ENCODE measurements at regions not wholly inside any gene's neighbourhood (a gene's known extent, or its start where the extent isn't known, plus 50 kb on each side); places are given as distances from the start of the nearest gene placed in this dataset.

DNA sequence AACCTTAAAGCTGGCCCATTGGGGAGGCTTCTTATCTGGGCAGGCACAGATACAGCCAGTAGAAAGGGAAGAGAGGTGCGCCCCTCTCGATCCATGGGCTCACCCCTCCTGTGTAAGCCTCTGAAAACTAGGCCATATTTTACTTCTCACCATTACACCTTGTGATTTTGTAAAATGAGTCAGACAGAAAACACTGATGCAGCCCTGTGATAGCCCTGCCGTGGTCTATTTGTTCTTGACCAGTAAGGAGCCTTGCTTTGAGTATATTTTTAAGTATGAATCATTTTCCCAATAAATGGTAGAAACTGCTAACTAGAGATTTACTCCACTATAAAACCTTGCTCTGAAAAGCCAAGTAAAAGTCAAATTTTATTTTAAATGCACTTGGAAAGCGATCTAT is 329.8 kb upstream of the MBL2 start:
- Mint-ChIP-seq H3K4me3 (ENCODE audit: unreplicated experiment) (no peak overlapping the region), H3K9me3 (ENCODE audit: unreplicated experiment) (no peaks in the 10 kb centered on the region), H3K36me3 (ENCODE audit: unreplicated experiment) (no peaks in the 10 kb centered on the region), H3K27ac (ENCODE audit: unreplicated experiment) (no peak overlapping the region), H3K4me1 (ENCODE audit: low read depth, unreplicated experiment) (no peaks in the 10 kb centered on the region), H3K27me3 (ENCODE audit: unreplicated experiment) (no peaks in the 10 kb centered on the region)
- no peak for TF ChIP-seq CTCF (IDR thresholded peaks at IDR 0.05; ENCODE audit: partially characterized antibody, unreplicated experiment)
- DNase-seq, result no peak

DNA sequence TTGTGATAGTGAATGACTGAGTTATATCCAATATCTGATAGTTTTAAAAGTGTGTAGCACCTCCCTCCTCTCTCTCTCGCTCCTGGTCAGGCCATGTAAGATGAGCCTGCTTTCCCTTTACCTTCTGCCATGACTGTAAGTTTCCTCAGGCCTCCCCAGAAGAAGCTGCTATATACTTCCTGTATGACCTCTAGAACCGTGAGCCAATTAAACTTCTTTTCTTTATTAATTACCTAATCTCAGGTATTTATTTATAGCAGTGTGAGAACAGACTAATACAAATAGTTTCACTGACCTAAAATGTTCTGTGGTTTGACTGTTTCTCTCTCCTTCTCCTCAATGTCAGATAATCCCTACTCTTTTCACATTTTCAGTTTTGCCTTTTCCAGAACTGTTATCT is 321.3 kb upstream of the MBL2 start:
- Mint-ChIP-seq H3K4me3 (ENCODE audit: unreplicated experiment) (no peak overlapping the region), H3K4me1 (ENCODE audit: low read depth, unreplicated experiment) (no peaks in the 10 kb centered on the region), H3K36me3 (ENCODE audit: unreplicated experiment) (no peaks in the 10 kb centered on the region), H3K27ac (ENCODE audit: unreplicated experiment) (no peak overlapping the region), H3K9me3 (ENCODE audit: unreplicated experiment) (peaks cover 2% of the 10 kb centered on the region), H3K27me3 (ENCODE audit: unreplicated experiment) (no peaks in the 10 kb centered on the region)
- TF ChIP-seq CTCF (IDR thresholded peaks at IDR 0.05; ENCODE audit: partially characterized antibody, unreplicated experiment), result no peak
- DNase-seq, result no peak

GRCh38 chr10:53091574-53091973 is 319.0 kb upstream of the MBL2 start:
- Mint-ChIP-seq H3K4me3 (ENCODE audit: unreplicated experiment) (no peak overlapping the region), H3K27ac (ENCODE audit: unreplicated experiment) (no peak overlapping the region), H3K4me1 (ENCODE audit: low read depth, unreplicated experiment) (no peaks in the 10 kb centered on the region), H3K36me3 (ENCODE audit: unreplicated experiment) (no peaks in the 10 kb centered on the region), H3K27me3 (ENCODE audit: unreplicated experiment) (no peaks in the 10 kb centered on the region), H3K9me3 (ENCODE audit: unreplicated experiment) (peaks cover 2% of the 10 kb centered on the region)
- TF ChIP-seq CTCF (IDR thresholded peaks at IDR 0.05; ENCODE audit: partially characterized antibody, unreplicated experiment), result no peak
- DNase-seq, result no peak

DNA sequence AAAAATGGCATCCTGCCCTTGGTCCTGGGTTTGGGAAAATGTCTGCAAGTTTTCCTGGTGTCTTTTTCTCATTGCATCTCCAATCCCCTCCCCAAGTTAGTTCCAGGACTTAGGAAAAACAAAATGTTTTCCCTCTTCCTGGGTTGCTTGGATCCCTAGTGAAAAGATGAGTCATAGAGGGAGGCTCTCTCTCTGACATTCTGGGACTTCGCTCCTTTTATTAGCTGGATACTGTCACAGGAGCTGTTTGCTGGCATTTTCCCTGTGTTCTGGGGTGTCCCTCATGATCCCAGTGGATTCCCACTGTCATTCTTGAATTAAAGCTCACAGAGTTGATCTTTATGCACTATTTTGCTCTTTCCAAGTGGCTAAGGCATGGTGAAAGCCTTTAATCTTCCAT is 316.4 kb upstream of the MBL2 start:
- Mint-ChIP-seq H3K27me3 (ENCODE audit: unreplicated experiment) (no peaks in the 10 kb centered on the region), H3K4me1 (ENCODE audit: low read depth, unreplicated experiment) (no peaks in the 10 kb centered on the region), H3K4me3 (ENCODE audit: unreplicated experiment) (no peak overlapping the region), H3K36me3 (ENCODE audit: unreplicated experiment) (no peaks in the 10 kb centered on the region), H3K9me3 (ENCODE audit: unreplicated experiment) (no peaks in the 10 kb centered on the region), H3K27ac (ENCODE audit: unreplicated experiment) (no peak overlapping the region)
- no peak for DNase-seq
- TF ChIP-seq CTCF (IDR thresholded peaks at IDR 0.05; ENCODE audit: partially characterized antibody, unreplicated experiment), result no peak

DNA sequence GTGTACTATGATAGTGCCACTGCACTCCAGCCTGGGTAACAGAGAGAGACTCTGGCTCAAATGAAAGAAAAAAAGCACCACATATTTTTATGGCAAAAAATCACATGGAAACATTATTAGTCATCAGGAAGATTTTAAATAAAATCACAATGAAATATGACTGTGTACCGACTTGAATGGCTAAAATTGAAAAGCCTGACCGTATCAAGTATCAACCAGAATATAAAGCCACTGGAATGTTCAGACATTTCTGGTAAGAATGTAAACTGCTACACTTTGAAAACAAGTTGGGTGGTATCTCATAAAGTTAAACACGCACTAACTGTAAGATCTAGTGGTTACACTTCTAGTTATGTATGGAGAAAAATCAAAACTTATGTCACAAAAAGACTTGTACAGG is 306.7 kb upstream of the MBL2 start:
- no peaks in the 10 kb centered on the region for H3K36me3 Mint-ChIP-seq (ENCODE audit: unreplicated experiment)
- H3K27me3 Mint-ChIP-seq (ENCODE audit: unreplicated experiment), result no peaks in the 10 kb centered on the region
- H3K4me1 Mint-ChIP-seq (ENCODE audit: low read depth, unreplicated experiment), result no peaks in the 10 kb centered on the region
- no peaks in the 10 kb centered on the region for H3K9me3 Mint-ChIP-seq (ENCODE audit: unreplicated experiment)
- H3K4me3 Mint-ChIP-seq (ENCODE audit: unreplicated experiment), result no peak overlapping the region
- H3K27ac Mint-ChIP-seq (ENCODE audit: unreplicated experiment), result no peak overlapping the region
- no peak for TF ChIP-seq CTCF (IDR thresholded peaks at IDR 0.05; ENCODE audit: partially characterized antibody, unreplicated experiment)
- no peak for DNase-seq
